GM13976 (cell line): ENCODE measurements at regions not wholly inside any gene's neighbourhood (a gene's known extent, or its start where the extent isn't known, plus 50 kb on each side); places are given as distances from the start of the nearest gene placed in this dataset.

Experiments
- DNase-seq: peaks from one replicate; pipeline ENCODE4 v3.0.0; 2012; ENCODE audit warnings: low spot score
- CTCF ChIP-seq: IDR thresholded peaks from 2 replicates; pipeline ENCODE4 v1.5.1; 2012; ENCODE audit warnings: borderline replicate concordance, mild to moderate bottlenecking; ENCODE audit not compliant: insufficient read depth; ENCODE audit errors: extremely low read depth, missing control alignments, control extremely low read depth
- in situ Hi-C: fragments of 300-500 bp; cut with MboI; formaldehyde crosslinking; loops from one replicate; pipeline ENCODE4 v1.12.0; 2022; ENCODE audit warnings: low sequenced_read_pairs, mixed read lengths, inconsistent platforms; ENCODE audit not compliant: unreplicated experiment

GRCh38 chr7:69173846-69174245 lies 424.4 kb upstream of the AUTS2 start:
- no peak for TF ChIP-seq CTCF
- in situ Hi-C loops = no loop called here
- no peak for DNase-seq

- in situ Hi-C loops = no loop called here
- TF ChIP-seq CTCF = no peak
- DNase-seq = no peak
Measured at GRCh38 chr7:69176841-69177240, 421.4 kb upstream of the AUTS2 start.

- no peak for DNase-seq
- no peak for TF ChIP-seq CTCF
- in situ Hi-C loops = no loop called here
Measured at GRCh38 chr7:69177461-69177861, 420.8 kb upstream of the AUTS2 start.

GRCh38 chr7:69177941-69178494 lies 420.3 kb upstream of the AUTS2 start:
- in situ Hi-C loops = no loop called here
- TF ChIP-seq CTCF = no peak
- DNase-seq = no peak

GRCh38 chr7:69180662-69181061 lies 417.6 kb upstream of the AUTS2 start:
- no peak for DNase-seq
- in situ Hi-C loops = no loop called here
- no peak for TF ChIP-seq CTCF

- no peak for DNase-seq
- in situ Hi-C loops = no loop called here
- TF ChIP-seq CTCF = no peak
Measured at GRCh38 chr7:69182596-69183467, 415.4 kb upstream of the AUTS2 start.
